ENCODE measurements at regions not wholly inside any gene's neighbourhood (a gene's known extent, or its start where the extent isn't known, plus 50 kb on each side); places are given as distances from the start of the nearest gene placed in this dataset.

GRCh38 chr2:207333599-207334300, 168.0 kb upstream of the KLF7 start:
- no peak overlapping the region for H3K9ac ChIP-seq (ENCODE audit: low read length)
- H3K9me2 ChIP-seq (ENCODE audit: insufficient read depth, low read length) = no peaks in the 10 kb centered on the region
- no peak overlapping the region for H3K27ac ChIP-seq (ENCODE audit: low read length)
- H3K27me3 ChIP-seq (ENCODE audit: insufficient read depth, low read depth, low read length) = no peaks in the 10 kb centered on the region
- H3K36me3 ChIP-seq (ENCODE audit: insufficient read depth, low read length) = no peaks in the 10 kb centered on the region
- no peaks in the 10 kb centered on the region for H4K20me1 ChIP-seq (ENCODE audit: insufficient read depth)
- no peak overlapping the region for H3K4me3 ChIP-seq (ENCODE audit: low read length)
- TF ChIP-seq EP300 (conservative IDR thresholded peaks at IDR 0.05; ENCODE audit: poor library complexity, severe bottlenecking) (no peak), SMC3 (conservative IDR thresholded peaks at IDR 0.05; ENCODE audit: poor library complexity) (no peak), EZH2 (IDR thresholded peaks at IDR 0.05; ENCODE audit: borderline replicate concordance, insufficient read depth, low read length, poor library complexity, severe bottlenecking) (no peak), RAD21 (conservative IDR thresholded peaks at IDR 0.05) (no peak), MXI1 (conservative IDR thresholded peaks at IDR 0.05; ENCODE audit: poor library complexity, severe bottlenecking) (no peak), POLR2AphosphoS5 (IDR thresholded peaks at IDR 0.05) (no peak)
- TF ChIP-seq, protein P1, sequence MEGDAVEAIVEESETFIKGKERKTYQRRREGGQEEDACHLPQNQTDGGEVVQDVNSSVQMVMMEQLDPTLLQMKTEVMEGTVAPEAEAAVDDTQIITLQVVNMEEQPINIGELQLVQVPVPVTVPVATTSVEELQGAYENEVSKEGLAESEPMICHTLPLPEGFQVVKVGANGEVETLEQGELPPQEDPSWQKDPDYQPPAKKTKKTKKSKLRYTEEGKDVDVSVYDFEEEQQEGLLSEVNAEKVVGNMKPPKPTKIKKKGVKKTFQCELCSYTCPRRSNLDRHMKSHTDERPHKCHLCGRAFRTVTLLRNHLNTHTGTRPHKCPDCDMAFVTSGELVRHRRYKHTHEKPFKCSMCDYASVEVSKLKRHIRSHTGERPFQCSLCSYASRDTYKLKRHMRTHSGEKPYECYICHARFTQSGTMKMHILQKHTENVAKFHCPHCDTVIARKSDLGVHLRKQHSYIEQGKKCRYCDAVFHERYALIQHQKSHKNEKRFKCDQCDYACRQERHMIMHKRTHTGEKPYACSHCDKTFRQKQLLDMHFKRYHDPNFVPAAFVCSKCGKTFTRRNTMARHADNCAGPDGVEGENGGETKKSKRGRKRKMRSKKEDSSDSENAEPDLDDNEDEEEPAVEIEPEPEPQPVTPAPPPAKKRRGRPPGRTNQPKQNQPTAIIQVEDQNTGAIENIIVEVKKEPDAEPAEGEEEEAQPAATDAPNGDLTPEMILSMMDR (IDR thresholded peaks at IDR 0.05; ENCODE audit: poor library complexity, severe bottlenecking) = no peak
- TF ChIP-seq, protein P2, sequence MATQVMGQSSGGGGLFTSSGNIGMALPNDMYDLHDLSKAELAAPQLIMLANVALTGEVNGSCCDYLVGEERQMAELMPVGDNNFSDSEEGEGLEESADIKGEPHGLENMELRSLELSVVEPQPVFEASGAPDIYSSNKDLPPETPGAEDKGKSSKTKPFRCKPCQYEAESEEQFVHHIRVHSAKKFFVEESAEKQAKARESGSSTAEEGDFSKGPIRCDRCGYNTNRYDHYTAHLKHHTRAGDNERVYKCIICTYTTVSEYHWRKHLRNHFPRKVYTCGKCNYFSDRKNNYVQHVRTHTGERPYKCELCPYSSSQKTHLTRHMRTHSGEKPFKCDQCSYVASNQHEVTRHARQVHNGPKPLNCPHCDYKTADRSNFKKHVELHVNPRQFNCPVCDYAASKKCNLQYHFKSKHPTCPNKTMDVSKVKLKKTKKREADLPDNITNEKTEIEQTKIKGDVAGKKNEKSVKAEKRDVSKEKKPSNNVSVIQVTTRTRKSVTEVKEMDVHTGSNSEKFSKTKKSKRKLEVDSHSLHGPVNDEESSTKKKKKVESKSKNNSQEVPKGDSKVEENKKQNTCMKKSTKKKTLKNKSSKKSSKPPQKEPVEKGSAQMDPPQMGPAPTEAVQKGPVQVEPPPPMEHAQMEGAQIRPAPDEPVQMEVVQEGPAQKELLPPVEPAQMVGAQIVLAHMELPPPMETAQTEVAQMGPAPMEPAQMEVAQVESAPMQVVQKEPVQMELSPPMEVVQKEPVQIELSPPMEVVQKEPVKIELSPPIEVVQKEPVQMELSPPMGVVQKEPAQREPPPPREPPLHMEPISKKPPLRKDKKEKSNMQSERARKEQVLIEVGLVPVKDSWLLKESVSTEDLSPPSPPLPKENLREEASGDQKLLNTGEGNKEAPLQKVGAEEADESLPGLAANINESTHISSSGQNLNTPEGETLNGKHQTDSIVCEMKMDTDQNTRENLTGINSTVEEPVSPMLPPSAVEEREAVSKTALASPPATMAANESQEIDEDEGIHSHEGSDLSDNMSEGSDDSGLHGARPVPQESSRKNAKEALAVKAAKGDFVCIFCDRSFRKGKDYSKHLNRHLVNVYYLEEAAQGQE (IDR thresholded peaks at IDR 0.05; ENCODE audit: borderline replicate concordance) = no peak
- no peaks in the 10 kb centered on the region for H3K79me2 ChIP-seq (replicated peaks; ENCODE audit: insufficient read depth, low read length)
- H3F3A ChIP-seq (ENCODE audit: insufficient read depth, low read length, poor library complexity, severe bottlenecking) = no peaks in the 10 kb centered on the region
- H3K4me2 ChIP-seq (ENCODE audit: low read length) = no peak overlapping the region
- H3K9me3 ChIP-seq (ENCODE audit: low read length) = no peaks in the 10 kb centered on the region
- no peak overlapping the region for H2AFZ ChIP-seq (ENCODE audit: low read depth, low read length)

GRCh38 chr2:207334301-207334623, 168.5 kb upstream of the KLF7 start:
- no peak overlapping the region for H3K4me3 ChIP-seq (ENCODE audit: low read length)
- no peak overlapping the region for H2AFZ ChIP-seq (ENCODE audit: low read depth, low read length)
- no peaks in the 10 kb centered on the region for H3K9me3 ChIP-seq (ENCODE audit: low read length)
- H3K27me3 ChIP-seq (ENCODE audit: insufficient read depth, low read depth, low read length) = no peaks in the 10 kb centered on the region
- H3K4me2 ChIP-seq (ENCODE audit: low read length) = no peak overlapping the region
- H3K9ac ChIP-seq (ENCODE audit: low read length) = peak overlapping the region; percentile 48
- H3K36me3 ChIP-seq (ENCODE audit: insufficient read depth, low read length) = no peaks in the 10 kb centered on the region
- no peaks in the 10 kb centered on the region for H4K20me1 ChIP-seq (ENCODE audit: insufficient read depth)
- H3K9me2 ChIP-seq (ENCODE audit: insufficient read depth, low read length) = no peaks in the 10 kb centered on the region
- TF ChIP-seq POLR2AphosphoS5 (IDR thresholded peaks at IDR 0.05) (no peak), RAD21 (conservative IDR thresholded peaks at IDR 0.05) (no peak), MXI1 (conservative IDR thresholded peaks at IDR 0.05; ENCODE audit: poor library complexity, severe bottlenecking) (no peak), SMC3 (conservative IDR thresholded peaks at IDR 0.05; ENCODE audit: poor library complexity) (no peak), EP300 (conservative IDR thresholded peaks at IDR 0.05; ENCODE audit: poor library complexity, severe bottlenecking) (no peak), TAF1 (IDR thresholded peaks at IDR 0.05; ENCODE audit: low read depth) (no peak), EZH2 (IDR thresholded peaks at IDR 0.05; ENCODE audit: borderline replicate concordance, insufficient read depth, low read length, poor library complexity, severe bottlenecking) (no peak)
- peak overlapping the region; percentile 55 for H3K27ac ChIP-seq (ENCODE audit: low read length)
- no peaks in the 10 kb centered on the region for H3F3A ChIP-seq (ENCODE audit: insufficient read depth, low read length, poor library complexity, severe bottlenecking)
- no peaks in the 10 kb centered on the region for H3K79me2 ChIP-seq (replicated peaks; ENCODE audit: insufficient read depth, low read length)
